IPS-NIHi7 (cell line): ENCODE measurements at regions not wholly inside any gene's neighbourhood (a gene's known extent, or its start where the extent isn't known, plus 50 kb on each side); places are given as distances from the start of the nearest gene placed in this dataset.

ENCODE experiments used
- DNase-seq: peaks from one replicate; pipeline ENCODE4 v3.0.0; 2012; ENCODE audit warnings: mixed read lengths; ENCODE audit errors: extremely low spot score

- no peak for DNase-seq
These were observed 425.3 kb upstream of the ANKRD30A start for GRCh38 chr10:36700123-36700522.

DNA sequence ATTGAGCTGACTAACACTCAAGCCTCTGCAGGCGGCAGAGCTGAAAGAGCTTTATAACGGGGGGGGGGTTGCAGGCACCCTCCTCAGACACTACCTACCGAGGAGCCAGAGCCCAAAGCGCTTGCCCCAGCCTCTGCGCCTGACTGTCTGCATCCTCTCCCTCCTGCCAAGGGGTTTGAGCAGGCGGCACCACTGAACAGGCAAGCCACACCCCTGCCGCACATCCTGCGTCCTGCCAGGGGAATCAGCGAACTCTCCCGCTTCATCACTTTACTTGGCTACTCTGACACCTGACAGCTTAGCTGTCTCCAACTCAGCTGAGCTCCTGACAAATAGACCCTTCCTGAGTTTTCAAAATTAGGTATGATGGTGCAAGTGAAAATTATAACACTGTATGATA is 432.6 kb upstream of the ANKRD30A start:
- no peak for DNase-seq

- peak; percentile 26 for DNase-seq
These were observed 436.7 kb upstream of the ANKRD30A start for GRCh38 chr10:36688717-36689116.

DNA sequence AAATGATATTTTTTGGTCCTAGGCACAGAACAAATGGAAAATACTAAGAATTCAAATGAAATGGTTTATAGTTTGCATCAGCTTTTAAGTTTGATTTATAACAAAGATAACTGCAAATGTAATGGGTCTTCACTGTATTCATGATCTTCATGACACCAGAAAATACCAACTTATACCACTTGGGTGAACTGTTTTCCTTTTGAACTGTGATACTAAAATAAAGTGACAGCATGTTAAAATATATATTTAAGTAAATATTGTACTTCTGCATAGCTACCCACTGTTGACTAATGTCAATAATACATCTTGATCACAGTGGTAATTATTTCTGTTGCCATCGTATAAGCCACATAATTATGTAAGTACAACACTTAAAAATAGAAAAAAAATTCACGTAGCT is 442.0 kb upstream of the ANKRD30A start:
- DNase-seq: no peak

GRCh38 chr10:36681751-36682632 is 443.4 kb upstream of the ANKRD30A start:
- peak; percentile 36 for DNase-seq

GRCh38 chr10:36679554-36679953 is 445.8 kb upstream of the ANKRD30A start:
- DNase-seq: no peak

GRCh38 chr10:36677431-36677768 is 448.0 kb upstream of the ANKRD30A start:
- no peak for DNase-seq

- DNase-seq: no peak
These were observed 448.5 kb upstream of the ANKRD30A start for GRCh38 chr10:36676756-36677430.

DNA sequence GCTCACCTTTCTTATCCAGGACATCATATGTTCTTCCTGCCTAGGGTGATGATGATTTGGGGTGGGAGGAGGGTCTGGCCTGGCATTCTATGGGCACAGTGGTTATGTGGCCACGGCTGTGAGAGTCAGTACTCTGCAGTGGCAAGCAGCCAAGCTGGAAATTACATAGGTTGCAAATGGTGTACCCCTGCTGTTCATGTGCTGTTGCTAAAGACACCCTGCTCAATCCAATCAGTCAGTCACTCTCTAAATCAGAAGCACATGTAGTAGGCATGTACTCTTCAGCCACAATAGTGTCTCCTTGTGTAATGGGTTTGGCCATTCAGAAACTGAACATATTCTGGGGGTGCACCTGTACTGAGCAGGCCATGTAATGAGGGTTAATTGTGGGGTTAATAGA is 449.1 kb upstream of the ANKRD30A start:
- no peak for DNase-seq

- no peak for DNase-seq
These were observed 449.9 kb upstream of the ANKRD30A start for GRCh38 chr10:36675458-36675880.

GRCh38 chr10:36671607-36672006 is 453.8 kb upstream of the ANKRD30A start:
- no peak for DNase-seq

- no peak for DNase-seq
These were observed 454.6 kb upstream of the ANKRD30A start for GRCh38 chr10:36670621-36671402.

DNA sequence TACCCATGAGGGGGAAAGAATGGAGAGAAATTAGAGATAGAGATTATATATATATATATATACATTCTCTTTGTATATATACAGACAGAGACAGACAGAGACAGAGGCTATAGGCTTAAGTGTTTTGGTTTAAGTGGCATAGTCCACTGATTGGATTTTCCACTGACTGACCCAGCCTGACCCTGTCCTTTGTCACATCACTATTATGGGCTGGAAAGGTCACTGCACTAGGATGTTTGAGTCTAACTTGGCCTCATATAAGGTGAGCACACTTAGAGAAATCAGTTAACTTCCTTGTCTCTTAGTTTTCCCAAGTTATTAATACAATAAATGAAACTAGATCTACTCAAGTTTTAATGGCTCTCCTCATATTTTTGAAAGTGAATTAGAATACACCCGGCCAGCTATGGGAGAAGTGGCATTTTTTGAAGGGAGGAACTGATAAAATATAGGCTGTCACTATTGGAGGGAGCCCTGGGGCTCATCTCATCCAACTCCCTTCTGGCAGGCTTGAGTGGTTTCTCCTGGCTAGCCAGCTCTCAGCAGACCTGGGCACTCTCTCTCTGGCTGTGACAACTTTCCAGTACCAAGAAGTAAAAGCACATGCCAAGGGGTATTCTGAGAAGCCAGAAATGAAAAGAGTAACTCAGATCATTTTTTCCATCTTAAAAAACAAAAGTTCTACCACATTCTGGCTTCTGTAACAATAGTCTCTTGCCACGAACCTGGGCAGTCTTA is 455.6 kb upstream of the ANKRD30A start:
- DNase-seq: no peak

GRCh38 chr10:36666451-36666850 is 458.9 kb upstream of the ANKRD30A start:
- DNase-seq: no peak

GRCh38 chr10:36662571-36662970 is 462.8 kb upstream of the ANKRD30A start:
- no peak for DNase-seq

DNA sequence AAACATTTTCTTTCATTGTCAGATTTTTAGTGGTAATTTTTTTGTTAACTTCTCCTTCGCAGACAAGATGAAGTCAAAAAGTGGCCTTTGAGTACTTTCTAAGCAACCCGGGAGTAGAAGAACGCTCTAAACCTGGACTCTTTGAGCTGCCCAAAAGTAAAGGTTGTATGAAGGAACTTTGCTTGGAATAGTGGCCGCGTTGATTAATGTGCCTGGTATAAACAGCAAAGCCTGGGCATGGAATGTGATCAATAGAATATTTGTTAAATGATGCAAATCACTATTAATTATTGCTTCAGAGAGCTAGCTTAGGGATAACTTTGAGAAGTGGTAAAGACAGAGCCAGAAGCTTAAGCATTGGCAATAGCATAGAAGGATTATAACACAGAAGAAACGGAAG is 475.1 kb upstream of the ANKRD30A start:
- DNase-seq: no peak

GRCh38 chr10:36647540-36647939 is 477.9 kb upstream of the ANKRD30A start:
- DNase-seq: no peak

DNA sequence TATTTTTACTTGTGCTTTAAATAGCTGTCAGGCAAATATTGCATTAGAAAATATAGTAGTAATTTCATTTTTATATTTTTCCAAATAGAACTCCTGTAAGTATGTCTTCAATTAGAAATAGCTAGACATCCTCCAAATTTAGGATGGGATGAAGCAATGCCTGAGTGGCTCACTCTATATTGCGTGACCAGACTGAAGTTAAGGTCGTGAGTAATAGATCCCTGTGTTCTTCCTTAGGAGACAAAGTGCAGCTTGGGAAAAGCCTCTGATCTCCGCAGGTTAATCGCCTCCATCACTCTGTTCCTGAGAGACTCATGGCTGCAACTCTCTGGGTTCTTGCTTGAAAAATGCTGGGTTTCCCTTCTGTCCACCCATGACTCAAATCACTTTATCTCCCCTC is 484.8 kb upstream of the ANKRD30A start:
- DNase-seq: no peak

- no peak for DNase-seq
These were observed 486.8 kb upstream of the ANKRD30A start for GRCh38 chr10:36638462-36639155.

- DNase-seq: no peak
These were observed 488.5 kb upstream of the ANKRD30A start for GRCh38 chr10:36636879-36637278.

DNA sequence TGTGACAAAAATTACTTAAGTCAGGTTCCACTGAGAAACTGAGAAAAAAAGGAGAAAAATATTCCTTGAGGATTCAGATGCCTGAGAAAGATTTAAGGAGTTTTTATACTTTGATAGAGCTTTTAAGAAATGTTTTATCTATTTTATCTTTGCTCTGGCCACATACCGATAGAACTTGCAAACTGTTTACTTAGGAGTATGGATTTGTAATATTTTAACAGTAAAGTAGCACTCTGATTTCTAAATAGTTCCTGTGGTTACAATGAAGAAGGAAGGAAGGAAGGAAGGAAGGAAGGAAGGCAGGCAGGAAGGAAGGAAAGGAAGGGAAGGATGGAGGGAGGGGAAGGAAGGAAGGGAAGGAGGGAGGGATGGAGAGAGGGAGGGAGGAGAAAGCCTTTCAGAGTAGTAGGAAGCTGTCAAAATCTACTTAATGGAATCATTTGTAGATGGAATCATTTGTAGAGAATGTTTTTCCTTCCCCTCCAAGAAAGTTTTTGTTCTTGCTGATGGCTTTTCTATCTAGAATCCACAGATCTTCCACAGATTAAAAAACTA is 489.0 kb upstream of the ANKRD30A start:
- no peak for DNase-seq
